Dendritic cell treated with granulocyte-macrophage colony-stimulating factor and Interleukin-4, amounts not matched to agents 40 ng/mL and 50 ng/mL, for 4 days (primary cell): ENCODE measurements at regions not wholly inside any gene's neighbourhood (a gene's known extent, or its start where the extent isn't known, plus 50 kb on each side); places are given as distances from the start of the nearest gene placed in this dataset.
"Not testable (repeated sequence)": the region's sequence is repeated elsewhere in the genome, so short reads cannot be mapped to it uniquely, and the experiment has no call there.

Source experiments
- H3K27ac Mint-ChIP-seq: one replicate; pipeline ENCODE4 v1.8.0; 2022; ENCODE audit warnings: mild to moderate bottlenecking, mixed read lengths
- H3K27me3 Mint-ChIP-seq: one replicate; pipeline ENCODE4 v1.8.0; 2022; ENCODE audit warnings: mild to moderate bottlenecking, mixed read lengths
- H3K36me3 Mint-ChIP-seq: one replicate; pipeline ENCODE4 v1.8.0; 2022; ENCODE audit warnings: low read depth, mixed read lengths
- H3K4me1 Mint-ChIP-seq: one replicate; pipeline ENCODE4 v1.8.0; 2022; ENCODE audit warnings: low read depth, mixed read lengths
- H3K4me3 Mint-ChIP-seq: one replicate; pipeline ENCODE4 v1.8.0; 2022; ENCODE audit warnings: mild to moderate bottlenecking, moderate library complexity, mixed read lengths
- H3K9me3 Mint-ChIP-seq: one replicate; pipeline ENCODE4 v1.8.0; 2022; ENCODE audit warnings: mixed read lengths
- intact Hi-C: fragments of 100-400 bp; cut with micrococcal nuclease; formaldehyde crosslinking; loops from one replicate; pipeline ENCODE4 v1.15.0; 2022

- peaks cover 56% of the 10 kb centered on the region for H3K9me3 Mint-ChIP-seq
- H3K27me3 Mint-ChIP-seq = no peaks in the 10 kb centered on the region
- H3K4me1 Mint-ChIP-seq = no peaks in the 10 kb centered on the region
- H3K4me3 Mint-ChIP-seq = no peak overlapping the region
- H3K27ac Mint-ChIP-seq = no peak overlapping the region
- no peaks in the 10 kb centered on the region for H3K36me3 Mint-ChIP-seq
- intact Hi-C loops = no loop called here
These were observed 289.4 kb upstream of the COL3A1 start for GRCh38 chr2:188684795-188685194.

DNA sequence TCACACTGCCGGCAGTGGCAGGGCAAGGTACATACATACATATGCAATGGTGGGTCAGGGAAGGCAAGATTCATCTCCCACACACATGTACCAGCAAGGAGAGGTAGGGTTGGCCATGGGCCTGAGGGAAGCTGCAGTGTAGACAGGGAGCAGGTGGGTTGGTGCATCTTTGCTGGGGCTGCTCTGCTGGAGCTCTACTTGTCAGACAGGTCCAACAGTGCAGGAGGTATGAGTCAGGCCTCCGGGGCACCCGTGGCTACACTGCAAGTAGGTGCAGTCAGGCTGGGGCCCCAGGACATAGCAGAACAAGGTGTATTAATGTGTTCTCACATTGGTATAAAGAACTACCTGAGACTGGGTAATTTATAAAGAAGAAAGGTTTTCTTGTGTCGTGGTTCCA, 281.1 kb upstream of the COL3A1 start:
- H3K27ac Mint-ChIP-seq = no peak overlapping the region
- peaks cover 64% of the 10 kb centered on the region for H3K9me3 Mint-ChIP-seq
- H3K36me3 Mint-ChIP-seq = no peaks in the 10 kb centered on the region
- no peaks in the 10 kb centered on the region for H3K27me3 Mint-ChIP-seq
- H3K4me3 Mint-ChIP-seq = no peak overlapping the region
- intact Hi-C loops = no loop called here
- no peaks in the 10 kb centered on the region for H3K4me1 Mint-ChIP-seq

- Mint-ChIP-seq H3K36me3 (no peaks in the 10 kb centered on the region), H3K4me1 (no peaks in the 10 kb centered on the region), H3K9me3 (peaks cover 58% of the 10 kb centered on the region), H3K27ac (no peak overlapping the region), H3K27me3 (no peaks in the 10 kb centered on the region), H3K4me3 (no peak overlapping the region)
- intact Hi-C loops = no loop called here
These were observed 280.4 kb upstream of the COL3A1 start for GRCh38 chr2:188693771-188694170.

- intact Hi-C loops = no loop called here
- Mint-ChIP-seq H3K9me3 (peaks cover 45% of the 10 kb centered on the region), H3K36me3 (no peaks in the 10 kb centered on the region), H3K27ac (no peak overlapping the region), H3K4me1 (no peaks in the 10 kb centered on the region), H3K4me3 (no peak overlapping the region), H3K27me3 (no peaks in the 10 kb centered on the region)
These were observed 278.2 kb upstream of the COL3A1 start for GRCh38 chr2:188695953-188696352.

- H3K27me3 Mint-ChIP-seq, H3K4me1 Mint-ChIP-seq, H3K4me3 Mint-ChIP-seq, H3K36me3 Mint-ChIP-seq, intact Hi-C loops, H3K27ac Mint-ChIP-seq: not testable (repeated sequence)
- H3K9me3 Mint-ChIP-seq = peaks cover 23% of the 10 kb centered on the region
These were observed 276.0 kb upstream of the COL3A1 start for GRCh38 chr2:188698151-188698550.

DNA sequence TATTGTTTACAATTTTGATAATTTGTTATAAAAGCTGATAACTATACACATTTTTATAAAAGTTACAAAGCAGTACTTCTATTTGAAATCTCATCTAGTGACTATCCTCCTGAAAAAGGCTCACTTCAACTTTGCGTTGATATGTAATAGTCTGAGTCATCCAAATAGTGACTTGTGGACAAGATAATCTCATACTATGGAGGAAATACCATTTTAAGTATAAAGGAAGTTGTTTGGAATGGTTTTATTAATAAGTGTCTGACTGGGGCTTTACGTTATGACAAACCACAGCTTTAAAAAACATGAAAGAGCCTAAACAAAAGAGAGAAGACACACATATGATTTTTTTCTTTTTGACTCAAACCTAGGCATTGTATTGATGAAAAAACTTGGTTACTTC, 272.3 kb upstream of the COL3A1 start:
- Mint-ChIP-seq H3K9me3 (peaks cover 18% of the 10 kb centered on the region), H3K36me3 (no peaks in the 10 kb centered on the region), H3K27ac (no peak overlapping the region), H3K4me1 (no peaks in the 10 kb centered on the region), H3K27me3 (no peaks in the 10 kb centered on the region), H3K4me3 (no peak overlapping the region)
- intact Hi-C loops = no loop called here

DNA sequence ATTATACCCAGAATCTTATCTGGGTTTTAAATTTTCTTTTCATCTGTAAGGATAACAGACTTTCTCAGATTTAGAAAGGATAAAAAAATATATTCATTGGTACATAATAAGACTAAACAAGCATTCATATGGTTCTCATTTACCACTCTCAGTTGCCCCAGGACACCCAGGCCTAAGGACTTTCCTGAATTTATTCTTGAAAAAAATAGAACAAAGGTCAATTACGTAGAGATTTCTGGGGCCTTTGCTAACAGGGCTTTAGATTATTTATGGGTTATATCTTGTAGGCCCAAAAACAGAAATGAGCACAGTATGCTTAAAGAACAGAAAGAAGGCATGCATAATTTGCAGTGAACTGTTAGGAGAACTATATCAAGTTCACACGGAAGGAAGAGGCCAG, 269.0 kb upstream of the COL3A1 start:
- Mint-ChIP-seq H3K4me3 (no peak overlapping the region), H3K27me3 (no peaks in the 10 kb centered on the region)

DNA sequence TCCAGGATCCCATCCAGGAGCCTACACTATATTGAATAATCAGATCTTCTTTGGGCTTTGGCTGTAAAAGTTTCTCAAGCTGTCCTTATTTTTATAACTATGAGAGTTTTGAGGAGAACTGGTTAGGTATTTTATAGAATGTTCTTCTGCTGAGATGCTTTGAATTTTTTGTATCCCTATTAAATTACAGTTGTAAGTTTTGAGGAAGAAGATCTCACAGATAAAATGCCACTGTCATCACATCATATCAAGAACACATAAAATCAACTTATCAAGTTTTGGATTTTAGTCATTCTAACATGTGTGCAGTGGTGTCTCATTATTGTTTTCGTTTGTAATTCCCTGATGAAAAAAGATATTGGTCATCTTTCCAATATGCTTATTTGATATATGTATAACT, 260.2 kb upstream of the COL3A1 start:
- intact Hi-C loops = no loop called here
- no peaks in the 10 kb centered on the region for H3K36me3 Mint-ChIP-seq

More for the DNA sequence above, 269.0 kb upstream of the COL3A1 start:
- Mint-ChIP-seq H3K4me1 (no peaks in the 10 kb centered on the region), H3K36me3 (no peaks in the 10 kb centered on the region), H3K9me3 (peaks cover 33% of the 10 kb centered on the region), H3K27ac (no peak overlapping the region)
- intact Hi-C loops = no loop called here

DNA sequence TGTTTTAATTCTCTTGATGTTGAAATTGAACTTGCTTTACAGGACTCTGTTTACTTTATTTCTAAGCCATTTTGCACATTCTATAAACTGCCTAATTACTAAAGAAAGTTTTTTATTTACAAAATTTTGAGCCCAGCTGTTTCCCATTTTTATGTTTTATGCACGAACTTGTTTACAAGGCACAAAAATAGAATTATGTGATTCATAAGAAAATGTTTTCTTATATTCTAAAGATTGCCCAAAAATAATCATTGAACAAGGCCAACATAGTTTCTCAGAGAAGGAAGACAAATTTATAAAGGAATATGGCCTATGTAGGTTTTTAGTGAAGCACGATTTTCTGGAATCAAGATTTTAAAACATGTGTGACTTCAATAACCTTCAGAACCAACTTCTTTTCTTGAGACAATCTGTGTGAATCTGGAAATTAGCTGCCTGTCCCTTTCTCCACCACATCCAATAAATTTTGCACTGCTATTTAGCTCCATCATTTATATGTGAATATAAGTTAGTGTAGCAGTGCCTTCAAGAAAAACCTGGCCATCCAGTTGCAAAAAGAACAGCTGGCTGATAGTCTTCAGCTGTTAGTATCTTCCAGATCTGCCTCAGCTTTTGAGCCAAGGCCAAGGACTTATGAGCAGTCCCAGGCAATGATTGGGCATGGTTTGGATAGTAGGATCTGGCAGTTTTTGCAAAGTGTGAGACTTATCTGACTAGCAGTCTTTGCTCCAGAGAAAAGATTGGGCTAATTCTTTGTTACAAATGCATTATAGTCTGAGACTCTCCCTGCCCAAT, 253.2 kb upstream of the COL3A1 start:
- H3K4me1 Mint-ChIP-seq = no peaks in the 10 kb centered on the region
- intact Hi-C loops = no loop called here
- peaks cover 22% of the 10 kb centered on the region for H3K9me3 Mint-ChIP-seq
- H3K4me3 Mint-ChIP-seq = no peak overlapping the region
- H3K27me3 Mint-ChIP-seq = no peaks in the 10 kb centered on the region
- no peaks in the 10 kb centered on the region for H3K36me3 Mint-ChIP-seq
- H3K27ac Mint-ChIP-seq = no peak overlapping the region

More for the DNA sequence above, 260.2 kb upstream of the COL3A1 start:
- H3K4me3 Mint-ChIP-seq = no peak overlapping the region
- peaks cover 46% of the 10 kb centered on the region for H3K9me3 Mint-ChIP-seq
- no peaks in the 10 kb centered on the region for H3K27me3 Mint-ChIP-seq
- no peaks in the 10 kb centered on the region for H3K4me1 Mint-ChIP-seq
- H3K27ac Mint-ChIP-seq = no peak overlapping the region

GRCh38 chr2:188721784-188722183, 252.4 kb upstream of the COL3A1 start:
- Mint-ChIP-seq H3K9me3 (peaks cover 19% of the 10 kb centered on the region), H3K27ac (no peak overlapping the region), H3K36me3 (no peaks in the 10 kb centered on the region), H3K4me3 (no peak overlapping the region), H3K27me3 (no peaks in the 10 kb centered on the region), H3K4me1 (no peaks in the 10 kb centered on the region)
- intact Hi-C loops = no loop called here

- Mint-ChIP-seq H3K27ac (no peak overlapping the region), H3K4me3 (no peak overlapping the region), H3K36me3 (no peaks in the 10 kb centered on the region), H3K27me3 (no peaks in the 10 kb centered on the region), H3K4me1 (no peaks in the 10 kb centered on the region), H3K9me3 (peaks cover 6% of the 10 kb centered on the region)
- intact Hi-C loops = no loop called here
These were observed 248.3 kb upstream of the COL3A1 start for GRCh38 chr2:188725746-188726360.

DNA sequence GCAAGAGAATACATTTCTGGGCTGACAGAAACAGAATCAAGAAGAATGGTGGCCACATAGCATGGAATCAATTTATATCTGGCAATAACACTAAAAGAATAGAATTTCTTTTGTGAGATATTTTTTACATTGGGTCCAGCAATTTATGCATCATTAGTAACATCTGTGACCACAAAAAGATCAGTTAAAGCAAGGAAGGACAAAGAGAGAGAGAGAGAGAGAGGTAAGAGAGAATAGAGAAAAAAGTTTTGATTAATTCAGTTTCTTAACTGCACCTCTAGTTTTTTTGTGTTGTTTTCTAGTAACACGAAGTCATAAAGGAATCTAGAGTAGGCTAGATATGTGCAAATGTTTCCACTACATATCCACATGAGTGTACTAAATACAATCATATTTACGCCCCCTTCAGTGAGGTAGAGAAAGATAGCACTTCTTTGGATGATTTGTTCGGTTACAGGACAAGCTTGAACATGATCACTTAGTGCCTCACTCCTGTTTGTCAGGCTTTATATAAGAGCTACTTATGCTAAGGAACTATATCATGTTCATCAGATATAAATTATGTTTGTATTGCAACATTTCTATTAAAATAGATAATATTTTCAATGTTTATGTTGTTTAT, 247.4 kb upstream of the COL3A1 start:
- H3K27me3 Mint-ChIP-seq = no peaks in the 10 kb centered on the region
- H3K36me3 Mint-ChIP-seq = no peaks in the 10 kb centered on the region
- H3K4me1 Mint-ChIP-seq = no peaks in the 10 kb centered on the region
- no peak overlapping the region for H3K27ac Mint-ChIP-seq
- H3K4me3 Mint-ChIP-seq = no peak overlapping the region
- peaks cover 15% of the 10 kb centered on the region for H3K9me3 Mint-ChIP-seq
- intact Hi-C loops = no loop called here

GRCh38 chr2:188727846-188728245, 246.3 kb upstream of the COL3A1 start:
- peaks cover 17% of the 10 kb centered on the region for H3K9me3 Mint-ChIP-seq
- no peaks in the 10 kb centered on the region for H3K36me3 Mint-ChIP-seq
- H3K27ac Mint-ChIP-seq = no peak overlapping the region
- no peak overlapping the region for H3K4me3 Mint-ChIP-seq
- H3K4me1 Mint-ChIP-seq = no peaks in the 10 kb centered on the region
- H3K27me3 Mint-ChIP-seq = no peaks in the 10 kb centered on the region
- intact Hi-C loops = no loop called here

- no peak overlapping the region for H3K4me3 Mint-ChIP-seq
- no peak overlapping the region for H3K27ac Mint-ChIP-seq
- no peaks in the 10 kb centered on the region for H3K36me3 Mint-ChIP-seq
- no peaks in the 10 kb centered on the region for H3K27me3 Mint-ChIP-seq
- peaks cover 26% of the 10 kb centered on the region for H3K9me3 Mint-ChIP-seq
- H3K4me1 Mint-ChIP-seq = no peaks in the 10 kb centered on the region
- intact Hi-C loops = no loop called here
These were observed 239.5 kb upstream of the COL3A1 start for GRCh38 chr2:188734691-188735090.
